A673 (cell line): ENCODE measurements at regions not wholly inside any gene's neighbourhood (a gene's known extent, or its start where the extent isn't known, plus 50 kb on each side); places are given as distances from the start of the nearest gene placed in this dataset.

ENCODE experiments used
- CTCF ChIP-seq: fragments of 300-800, 200-600 bp; sonication (generic); conservative IDR thresholded peaks from 2 replicates; pipeline ENCODE4 v1.5.1; 2017; ENCODE audit warnings: low read depth, mild to moderate bottlenecking, antibody characterized with exemption, low read length, moderate library complexity, mixed read lengths
- EZH2 ChIP-seq: fragments of 200-600 bp; sonication (generic); IDR thresholded peaks from 2 replicates; pipeline ENCODE4 v1.6.1; 2017; ENCODE audit warnings: borderline replicate concordance, low read depth, mild to moderate bottlenecking, mixed read lengths, antibody characterized with exemption, low read length; ENCODE audit not compliant: poor library complexity, severe bottlenecking

DNA sequence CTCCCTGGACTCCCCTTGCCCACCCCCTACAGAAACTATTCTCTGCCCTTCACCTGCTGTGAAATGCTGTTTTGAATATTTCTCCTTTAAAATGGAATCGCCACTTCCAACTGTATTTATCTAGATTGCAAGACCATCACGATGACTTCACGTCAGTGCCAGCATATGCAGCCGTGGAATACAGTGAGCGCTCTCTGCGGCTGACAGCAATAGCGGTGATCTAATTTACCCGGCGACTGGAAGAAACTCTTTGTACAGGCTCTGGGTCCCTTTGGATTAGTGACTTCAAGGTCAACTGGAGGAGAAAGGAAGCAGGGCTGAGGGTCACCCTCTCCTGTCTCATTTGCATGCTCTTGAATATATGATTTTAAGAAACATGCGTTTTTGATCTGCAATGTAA lies 192.0 kb downstream of the IRX1 start:
- TF ChIP-seq CTCF = no peak
- TF ChIP-seq EZH2 = no peak
